ENCODE measurements at regions not wholly inside any gene's neighbourhood (a gene's known extent, or its start where the extent isn't known, plus 50 kb on each side); places are given as distances from the start of the nearest gene placed in this dataset.

- TF ChIP-seq CTCF (IDR thresholded peaks at IDR 0.05): peak in 3 of 7 experiments; percentile 16 to 47 (median 23)
- TF ChIP-seq POLR2AphosphoS5 (IDR thresholded peaks at IDR 0.05): no peak
Observed at GRCh38 chr22:34055525-34056200, 135.4 kb upstream of the LARGE1 start.

All from stomach (tissue), 4 donors.